ENCODE measurements at regions not wholly inside any gene's neighbourhood (a gene's known extent, or its start where the extent isn't known, plus 50 kb on each side); places are given as distances from the start of the nearest gene placed in this dataset.

DNA sequence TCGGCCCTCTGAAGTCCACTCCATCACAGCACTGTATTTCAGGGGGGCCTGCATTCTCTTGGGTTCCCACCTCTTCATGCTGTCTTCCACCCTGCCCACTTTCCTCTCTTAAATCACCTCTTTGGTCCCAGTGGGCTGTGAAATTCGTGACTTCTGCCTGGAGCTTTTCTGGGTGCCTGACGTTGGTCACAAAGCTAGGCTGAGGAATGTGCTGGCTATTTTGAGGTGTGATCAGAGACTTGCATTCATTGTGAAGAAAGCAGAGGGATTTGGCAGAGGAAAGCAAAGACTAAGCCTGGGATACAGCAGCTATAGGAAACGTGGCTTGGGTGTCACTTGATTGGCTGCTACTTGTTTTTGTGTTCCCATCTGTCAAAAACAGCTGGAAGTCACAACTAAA, 202.5 kb downstream of the SATB1 start:
- TF ChIP-seq POLR2A (IDR thresholded peaks at IDR 0.05; ENCODE audit: low read depth, low read length) (no peak), TAF1 (IDR thresholded peaks at IDR 0.05; ENCODE audit: borderline replicate concordance, low read depth, low read length) (no peak)

All from GM12892 (cell line).